ENCODE measurements at regions not wholly inside any gene's neighbourhood (a gene's known extent, or its start where the extent isn't known, plus 50 kb on each side); places are given as distances from the start of the nearest gene placed in this dataset.

DNA sequence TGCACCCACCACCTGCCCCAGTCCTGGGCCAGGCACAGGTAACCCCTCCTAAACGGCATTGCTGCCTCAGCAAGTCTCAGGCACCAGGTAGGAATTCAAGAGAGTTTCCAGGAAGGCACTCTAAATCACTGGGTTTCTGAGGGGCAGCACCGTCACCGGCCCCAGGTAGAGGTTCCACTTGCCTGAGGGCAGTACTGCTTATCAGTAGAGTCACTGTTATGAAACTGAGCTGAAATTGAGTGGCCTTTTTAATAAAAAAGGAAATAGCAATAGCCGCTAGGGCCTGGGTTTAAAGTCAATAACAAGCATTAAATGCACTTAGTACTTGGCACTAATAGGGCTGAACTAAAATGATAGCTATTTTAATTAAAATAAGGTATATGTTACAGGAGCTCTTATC, 653.7 kb downstream of the METTL4 start:
- Histone ChIP-seq H3K4me3 (ENCODE audit: low read depth in 1 of 2, low read length in 1 of 2) (no peak overlapping the region), H3K27me3 (no peaks in the 10 kb centered on the region), H3K4me1 (ENCODE audit: control insufficient read depth in 1 of 2, insufficient read depth in 1 of 2, low read depth in 1 of 2, low read length in 1 of 2) (no peaks in the 10 kb centered on the region), H3K36me3 (no peaks in the 10 kb centered on the region), H3K27ac (no peak overlapping the region), H3K9me3 (peaks cover 6% of the 10 kb centered on the region)
- TF ChIP-seq, protein P1, sequence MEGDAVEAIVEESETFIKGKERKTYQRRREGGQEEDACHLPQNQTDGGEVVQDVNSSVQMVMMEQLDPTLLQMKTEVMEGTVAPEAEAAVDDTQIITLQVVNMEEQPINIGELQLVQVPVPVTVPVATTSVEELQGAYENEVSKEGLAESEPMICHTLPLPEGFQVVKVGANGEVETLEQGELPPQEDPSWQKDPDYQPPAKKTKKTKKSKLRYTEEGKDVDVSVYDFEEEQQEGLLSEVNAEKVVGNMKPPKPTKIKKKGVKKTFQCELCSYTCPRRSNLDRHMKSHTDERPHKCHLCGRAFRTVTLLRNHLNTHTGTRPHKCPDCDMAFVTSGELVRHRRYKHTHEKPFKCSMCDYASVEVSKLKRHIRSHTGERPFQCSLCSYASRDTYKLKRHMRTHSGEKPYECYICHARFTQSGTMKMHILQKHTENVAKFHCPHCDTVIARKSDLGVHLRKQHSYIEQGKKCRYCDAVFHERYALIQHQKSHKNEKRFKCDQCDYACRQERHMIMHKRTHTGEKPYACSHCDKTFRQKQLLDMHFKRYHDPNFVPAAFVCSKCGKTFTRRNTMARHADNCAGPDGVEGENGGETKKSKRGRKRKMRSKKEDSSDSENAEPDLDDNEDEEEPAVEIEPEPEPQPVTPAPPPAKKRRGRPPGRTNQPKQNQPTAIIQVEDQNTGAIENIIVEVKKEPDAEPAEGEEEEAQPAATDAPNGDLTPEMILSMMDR (IDR thresholded peaks at IDR 0.05) = no peak

DNA sequence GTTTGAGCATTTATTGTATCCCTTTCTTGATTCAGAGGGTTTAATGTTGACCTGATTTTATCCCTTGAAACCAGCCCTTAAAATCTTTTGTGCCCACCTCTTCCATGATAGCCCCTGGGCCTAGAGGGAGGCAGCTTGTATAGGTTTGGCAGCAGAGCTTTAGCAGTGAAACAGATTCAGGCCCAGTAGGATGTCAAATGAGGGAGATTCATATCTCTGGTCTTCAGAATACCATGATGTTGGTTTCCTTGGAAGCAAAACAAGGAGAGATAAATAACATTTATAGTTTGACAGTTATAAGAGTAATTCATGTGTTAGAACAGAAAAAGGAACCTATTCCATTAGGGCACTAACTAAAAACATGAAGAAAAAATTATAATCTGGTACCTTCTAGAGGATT, 649.2 kb downstream of the METTL4 start:
- Histone ChIP-seq H3K27me3 (no peaks in the 10 kb centered on the region), H3K4me3 (ENCODE audit: low read depth in 1 of 2, low read length in 1 of 2) (no peak overlapping the region), H3K4me1 (ENCODE audit: control insufficient read depth in 1 of 2, insufficient read depth in 1 of 2, low read depth in 1 of 2, low read length in 1 of 2) (no peaks in the 10 kb centered on the region), H3K27ac (no peak overlapping the region), H3K9me3 (no peaks in the 10 kb centered on the region), H3K36me3 (no peaks in the 10 kb centered on the region)
- TF ChIP-seq, protein P1 (IDR thresholded peaks at IDR 0.05) = no peak

DNA sequence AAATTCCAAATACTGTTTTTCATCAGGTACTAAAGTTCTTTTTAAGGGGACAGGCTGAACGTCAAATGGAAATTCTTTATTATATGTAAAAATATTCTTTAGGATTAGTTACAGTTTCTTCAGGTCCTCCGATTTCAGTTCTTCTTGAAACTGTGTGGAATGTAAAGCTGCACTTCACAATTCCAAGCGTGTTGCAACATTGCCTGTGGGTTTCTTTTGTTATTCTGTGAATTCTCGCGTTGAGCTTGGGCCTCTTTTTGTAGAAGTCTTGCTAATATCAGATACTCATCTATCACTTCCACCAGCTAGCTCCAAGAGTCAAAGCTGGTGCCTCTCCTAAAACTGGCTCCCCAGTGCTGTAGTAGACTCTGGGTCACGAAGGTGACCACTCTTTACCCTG, 642.6 kb downstream of the METTL4 start:
- H3K9me3 ChIP-seq = no peaks in the 10 kb centered on the region
- no peak overlapping the region for H3K27ac ChIP-seq
- H3K4me3 ChIP-seq (ENCODE audit: low read depth in 1 of 2, low read length in 1 of 2) = no peak overlapping the region
- TF ChIP-seq, protein P1 (IDR thresholded peaks at IDR 0.05) = no peak
- no peaks in the 10 kb centered on the region for H3K27me3 ChIP-seq
- H3K36me3 ChIP-seq = no peaks in the 10 kb centered on the region
- no peaks in the 10 kb centered on the region for H3K4me1 ChIP-seq (ENCODE audit: control insufficient read depth in 1 of 2, insufficient read depth in 1 of 2, low read depth in 1 of 2, low read length in 1 of 2)

DNA sequence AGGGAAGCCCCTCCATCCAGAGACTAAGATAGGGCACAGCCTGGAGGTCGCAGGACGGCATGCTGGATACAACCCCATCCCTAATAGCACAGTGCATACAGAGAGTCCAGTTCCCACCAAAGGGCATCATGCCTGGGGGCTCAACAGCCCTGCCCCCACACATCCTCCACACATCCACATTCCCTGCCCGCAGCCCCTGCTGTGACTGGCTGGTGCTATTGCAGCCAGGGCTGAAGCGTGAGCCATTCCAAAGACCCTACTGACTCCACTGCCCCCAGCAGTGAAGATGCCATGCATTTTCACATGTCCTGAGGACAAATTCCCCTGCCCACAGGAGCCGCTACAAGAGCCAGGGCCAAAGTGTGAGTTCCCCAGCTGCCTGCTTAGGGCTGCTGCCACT, 641.6 kb downstream of the METTL4 start:
- TF ChIP-seq, protein P1 (IDR thresholded peaks at IDR 0.05) = no peak
- H3K9me3 ChIP-seq = no peaks in the 10 kb centered on the region
- H3K4me1 ChIP-seq (ENCODE audit: control insufficient read depth in 1 of 2, insufficient read depth in 1 of 2, low read depth in 1 of 2, low read length in 1 of 2) = no peaks in the 10 kb centered on the region
- no peaks in the 10 kb centered on the region for H3K36me3 ChIP-seq
- no peak overlapping the region for H3K4me3 ChIP-seq (ENCODE audit: low read depth in 1 of 2, low read length in 1 of 2)
- H3K27ac ChIP-seq = no peak overlapping the region
- no peaks in the 10 kb centered on the region for H3K27me3 ChIP-seq

DNA sequence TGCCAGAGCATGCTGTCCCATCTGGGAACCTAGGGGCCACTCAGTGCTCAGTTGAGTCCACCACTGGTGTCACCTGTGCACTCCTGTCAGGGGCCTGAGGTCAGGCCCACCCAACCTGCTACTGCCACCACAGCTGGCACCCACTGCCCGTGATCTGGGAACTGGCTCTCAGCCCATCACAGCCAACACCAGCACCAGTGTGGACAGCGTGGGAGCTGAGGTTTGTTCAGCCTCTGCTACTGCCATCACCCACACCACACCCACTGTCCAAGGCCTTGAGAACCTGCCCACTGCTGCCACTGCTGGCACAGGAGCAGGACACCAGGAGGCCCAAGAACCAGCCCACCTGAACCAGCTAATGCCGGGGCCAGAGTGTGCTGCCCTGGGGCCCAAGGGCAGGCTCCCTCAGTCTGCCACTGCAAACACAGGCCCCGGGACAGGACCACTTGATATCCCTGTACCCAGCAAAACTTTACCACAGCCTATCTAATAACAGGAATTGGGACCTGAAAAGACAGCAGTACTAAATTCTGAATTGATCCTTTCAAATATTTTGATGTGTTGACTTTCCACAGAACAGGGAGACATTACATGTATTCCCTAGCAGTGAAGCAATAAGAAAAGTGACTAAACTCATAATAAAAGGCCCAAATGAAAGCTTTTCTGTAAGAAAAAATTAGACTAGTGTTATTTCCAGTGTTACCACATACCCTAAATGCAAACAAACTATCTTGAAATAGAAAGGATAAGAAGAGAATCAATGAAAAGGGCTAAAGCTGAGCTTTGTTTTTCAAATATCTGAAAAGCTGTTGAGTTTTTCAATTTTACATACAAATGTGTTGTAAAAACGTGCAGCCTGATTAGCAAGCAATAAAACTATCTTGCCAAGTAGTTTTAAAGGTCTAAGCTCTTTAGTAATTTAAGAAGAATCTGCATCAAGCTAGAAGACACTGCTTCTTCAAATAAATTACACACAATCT, 640.7 kb downstream of the METTL4 start:
- Histone ChIP-seq H3K27ac (no peak overlapping the region), H3K4me3 (ENCODE audit: low read depth in 1 of 2, low read length in 1 of 2) (no peak overlapping the region), H3K27me3 (no peaks in the 10 kb centered on the region), H3K4me1 (ENCODE audit: control insufficient read depth in 1 of 2, insufficient read depth in 1 of 2, low read depth in 1 of 2, low read length in 1 of 2) (no peaks in the 10 kb centered on the region), H3K9me3 (no peaks in the 10 kb centered on the region), H3K36me3 (no peaks in the 10 kb centered on the region)
- TF ChIP-seq, protein P1 (IDR thresholded peaks at IDR 0.05) = no peak
